DMS153 treated with DMSO at 0.1 percent for 48 hours (cell line): ENCODE measurements at regions not wholly inside any gene's neighbourhood (a gene's known extent, or its start where the extent isn't known, plus 50 kb on each side); places are given as distances from the start of the nearest gene placed in this dataset.
"Not testable (repeated sequence)": the region's sequence is repeated elsewhere in the genome, so short reads cannot be mapped to it uniquely, and the experiment has no call there.

ENCODE experiments used
- DNase-seq: peaks from one replicate; lab custom pipeline; 2025; ENCODE audit not compliant: unreplicated experiment; lab: John Stamatoyannopoulos, UW

DNA sequence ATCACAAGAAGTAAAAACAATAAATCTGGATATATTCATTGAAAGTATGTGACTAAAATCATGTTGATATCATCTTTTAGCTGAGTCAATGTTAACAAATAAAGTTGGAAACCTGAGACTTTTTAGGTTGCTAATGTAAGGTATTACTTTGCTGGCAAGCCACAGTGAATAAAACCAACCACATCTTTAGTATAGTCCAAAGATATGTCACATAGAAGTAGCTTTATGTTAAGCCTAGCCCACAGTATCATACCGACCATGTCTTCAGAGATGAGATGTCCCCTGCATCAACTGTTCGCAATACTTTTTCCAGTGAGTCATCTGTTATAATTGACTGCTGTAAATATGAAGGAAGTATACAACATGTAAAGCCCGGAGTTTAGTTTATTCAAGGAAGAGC is 107.6 kb upstream of the MCHR2 start:
- no peak for DNase-seq

DNA sequence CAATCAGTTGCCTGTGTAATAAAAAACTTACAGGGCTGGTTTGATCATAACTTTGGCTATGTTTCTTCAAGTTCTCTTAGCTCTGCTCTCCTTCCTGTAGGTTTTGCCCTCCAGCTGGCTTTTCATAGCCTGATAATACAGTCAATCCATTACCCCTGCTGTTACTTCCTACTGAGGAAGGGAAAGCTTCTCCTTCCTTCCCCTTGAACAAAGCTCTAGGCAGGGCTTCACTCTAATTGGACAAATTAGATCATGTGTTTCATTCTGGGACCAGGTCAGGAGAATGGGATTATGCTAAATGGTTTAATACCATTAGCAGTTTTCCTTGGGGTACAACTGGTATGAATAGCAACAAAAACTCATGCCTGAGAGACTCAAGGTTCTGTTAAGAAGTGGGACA is 106.8 kb upstream of the MCHR2 start:
- DNase-seq, result no peak

DNA sequence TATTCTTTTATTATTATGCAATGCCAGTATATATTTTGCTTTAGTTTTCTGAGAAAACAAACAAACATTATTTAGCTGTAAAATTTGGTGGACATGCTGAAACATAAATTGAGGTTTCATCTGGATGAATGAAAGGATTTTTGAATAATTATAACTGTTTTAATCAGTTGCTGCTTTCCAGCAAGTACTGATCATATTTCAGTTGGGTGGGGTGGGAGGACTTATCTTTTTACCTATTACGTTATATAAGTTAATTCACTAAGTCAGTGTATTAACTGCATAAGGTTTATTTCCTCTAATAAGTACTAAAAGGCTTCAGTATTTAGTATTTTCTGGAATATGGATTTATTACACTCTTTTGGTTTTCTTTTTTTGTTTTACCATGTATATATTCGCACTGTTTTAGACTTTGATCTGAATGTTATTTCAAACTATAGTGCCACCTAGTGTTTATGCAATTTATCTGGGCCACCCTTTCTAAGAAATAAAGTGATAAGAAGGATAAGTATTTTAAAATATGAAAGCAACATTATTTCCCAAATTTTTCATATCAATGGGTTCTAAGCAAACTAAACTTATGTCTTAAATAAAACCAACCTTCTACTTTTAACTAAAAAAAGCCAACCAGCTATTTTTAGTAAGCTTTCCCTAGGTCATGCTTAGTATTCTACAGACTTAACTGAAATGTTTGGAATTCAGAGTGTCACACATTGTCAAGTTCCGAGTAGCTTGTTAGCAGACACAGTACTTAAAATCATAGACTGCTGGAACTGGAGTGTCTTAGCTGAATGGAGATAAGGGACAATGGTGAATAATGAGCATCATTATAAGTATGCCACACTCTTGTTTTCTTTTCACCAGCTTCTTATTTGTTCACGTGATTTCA is 105.4 kb upstream of the MCHR2 start:
- DNase-seq, result peak; percentile 45

DNA sequence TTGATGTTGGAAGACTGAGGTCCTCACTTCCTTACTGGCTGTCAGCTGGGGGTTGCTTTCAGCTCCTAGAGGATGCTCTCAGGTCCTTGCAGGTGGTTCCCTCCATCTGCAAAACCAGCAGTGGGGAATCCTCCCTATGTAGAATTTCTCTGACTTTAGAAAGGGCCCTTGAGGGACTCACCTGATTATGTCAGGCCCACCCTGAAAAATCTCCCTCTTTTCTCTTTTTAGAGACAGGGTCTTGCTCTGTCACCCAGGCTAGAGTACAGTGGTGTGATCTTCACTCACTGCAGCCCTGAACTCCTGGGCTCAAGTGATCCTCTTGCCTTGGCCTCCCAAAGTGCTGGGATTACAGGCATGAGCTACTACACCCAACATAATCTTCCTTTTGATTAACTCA is 102.9 kb upstream of the MCHR2 start:
- no peak for DNase-seq

DNA sequence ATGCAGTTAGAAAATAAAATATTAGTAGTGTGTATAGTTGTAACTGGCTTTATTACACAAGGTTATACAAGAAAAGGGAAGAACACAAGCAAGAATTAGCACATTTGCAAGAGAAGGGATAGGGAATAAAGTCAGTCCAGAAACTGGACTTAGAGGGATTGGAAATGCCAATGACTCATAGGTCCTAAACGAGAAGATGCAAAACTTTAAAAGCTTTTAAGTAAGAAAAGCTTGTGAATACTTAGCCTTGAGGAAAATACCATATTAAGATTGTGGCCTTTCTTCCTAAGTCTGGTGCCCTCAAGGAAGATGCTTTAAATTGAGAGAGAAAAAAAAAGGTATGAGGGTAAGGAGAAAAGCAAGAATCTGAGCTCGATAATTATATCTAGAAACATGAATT is 102.3 kb upstream of the MCHR2 start:
- DNase-seq, result no peak

DNA sequence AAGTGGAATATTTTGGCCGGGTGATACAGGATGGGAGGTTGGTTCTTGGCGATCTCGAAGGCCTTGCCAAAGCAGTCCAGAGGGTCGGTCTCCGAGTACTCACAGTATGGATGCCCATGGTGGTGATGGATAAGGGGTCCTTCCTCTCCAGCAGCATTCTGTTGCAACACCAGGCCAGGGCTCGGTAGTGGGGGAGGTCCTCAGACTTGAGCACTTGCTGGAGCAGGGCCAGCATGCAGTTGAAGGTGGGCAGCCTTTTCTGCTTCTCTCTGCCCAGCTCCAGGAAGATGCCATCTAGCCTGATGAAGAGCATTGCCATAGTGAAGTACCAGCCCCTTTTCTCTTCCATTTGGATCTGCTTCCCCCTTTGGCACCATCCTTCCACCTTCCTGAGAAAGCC is 99.4 kb upstream of the MCHR2 start:
- DNase-seq, result no peak

DNA sequence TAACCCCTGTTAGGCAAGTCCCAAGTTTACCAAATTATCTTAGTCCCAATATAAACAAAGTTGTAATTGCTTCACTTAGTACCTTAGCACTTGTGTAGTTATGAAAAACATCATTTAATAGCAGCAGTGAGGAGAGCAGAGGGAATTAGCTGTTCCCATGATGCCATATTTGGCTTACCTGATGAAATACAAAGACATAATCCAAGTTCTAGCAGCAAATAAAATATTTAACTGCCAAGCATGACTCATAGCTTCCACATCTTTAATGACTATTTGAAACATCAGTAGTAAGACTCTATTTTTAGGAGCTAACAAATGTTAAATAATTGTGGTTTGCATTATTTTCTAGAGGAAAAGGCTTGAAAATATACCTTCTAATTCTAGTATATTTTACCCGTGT is 94.0 kb upstream of the MCHR2 start:
- no peak for DNase-seq

DNA sequence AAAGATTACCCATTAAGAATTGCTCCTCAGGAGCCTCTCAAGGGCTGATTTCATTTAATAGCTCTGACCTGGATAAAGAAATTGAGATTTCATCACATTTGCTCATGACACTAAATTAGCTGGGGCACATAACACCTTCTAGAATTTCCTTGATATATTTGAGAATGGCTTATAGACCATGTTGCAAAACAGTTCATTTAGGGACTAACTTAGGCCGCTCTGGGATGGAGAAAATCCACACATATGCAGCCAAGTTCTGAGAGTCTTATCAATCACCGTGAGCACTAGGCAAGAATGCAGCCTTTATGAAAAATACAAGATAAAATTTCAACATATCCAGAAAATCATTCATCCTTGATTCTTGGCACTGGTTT is 91.0 kb upstream of the MCHR2 start:
- DNase-seq, result no peak

DNA sequence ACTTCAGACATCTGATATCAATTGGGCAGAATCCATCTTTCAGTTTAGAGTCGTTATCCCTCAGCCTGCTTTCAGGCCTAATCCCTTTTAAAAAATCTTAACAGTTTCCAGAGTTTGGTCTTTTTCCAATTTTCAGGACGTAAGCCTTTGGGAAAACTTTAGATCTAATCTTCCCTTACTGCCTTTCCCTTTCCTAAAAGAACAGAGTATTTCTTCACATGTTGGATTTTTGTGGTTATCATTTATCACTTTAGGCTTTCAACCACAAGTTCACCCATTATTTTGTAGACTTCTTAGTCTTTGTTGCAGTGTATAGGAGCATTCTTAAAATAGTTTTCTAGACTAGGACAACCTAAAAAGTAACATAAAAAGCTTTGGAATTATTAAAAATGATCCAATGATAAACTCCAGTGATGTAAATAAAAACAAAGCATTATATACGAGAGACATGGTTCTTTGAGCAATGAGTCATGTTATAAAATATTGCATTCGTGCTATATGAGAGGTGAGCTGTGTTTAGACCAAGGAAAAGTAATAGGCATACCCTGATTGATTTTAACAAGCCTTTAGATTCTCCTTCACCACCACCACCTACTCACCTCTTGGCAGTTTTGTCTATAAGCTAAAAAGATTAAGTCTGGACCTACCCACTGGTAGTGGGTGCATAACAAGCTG is 90.4 kb upstream of the MCHR2 start:
- DNase-seq, result no peak

DNA sequence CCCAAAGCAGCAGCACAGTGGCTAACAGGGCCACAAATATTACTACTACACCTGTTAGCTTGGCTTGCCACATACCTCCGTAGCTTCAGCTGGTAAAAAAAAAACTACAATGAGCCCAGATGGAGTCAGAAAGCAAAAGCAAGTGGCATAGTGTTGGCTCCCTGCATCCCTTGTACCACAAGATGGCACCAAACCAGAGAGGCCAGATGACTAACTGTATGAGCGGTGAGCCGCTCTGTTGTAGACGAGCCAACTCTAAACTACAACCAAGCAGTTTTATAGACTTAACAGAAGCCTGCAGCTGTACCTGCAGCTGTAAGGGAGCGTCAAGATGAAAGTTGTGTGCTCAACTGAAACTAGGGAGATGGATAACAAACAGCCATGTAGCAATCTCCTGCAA is 84.5 kb upstream of the MCHR2 start:
- DNase-seq, result no peak

DNA sequence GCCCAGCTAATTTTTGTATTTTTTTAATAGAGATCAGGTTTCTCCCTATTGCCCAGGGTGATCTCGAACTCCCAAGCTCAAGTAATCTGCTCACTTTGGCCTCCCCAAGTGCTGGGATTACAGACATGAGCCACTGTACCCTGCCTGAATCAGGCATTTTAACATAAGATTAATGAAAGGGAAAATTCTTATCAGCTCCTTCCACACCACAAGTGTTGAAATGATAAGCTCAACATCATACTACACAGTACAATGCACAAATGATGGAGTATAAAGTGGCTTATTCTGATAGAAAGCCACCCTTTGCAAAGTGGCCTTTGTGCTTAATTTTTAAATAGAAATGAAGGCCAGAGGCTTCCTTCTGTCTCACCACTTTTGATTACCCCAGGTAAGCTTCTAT is 71.3 kb upstream of the MCHR2 start:
- no peak for DNase-seq

DNA sequence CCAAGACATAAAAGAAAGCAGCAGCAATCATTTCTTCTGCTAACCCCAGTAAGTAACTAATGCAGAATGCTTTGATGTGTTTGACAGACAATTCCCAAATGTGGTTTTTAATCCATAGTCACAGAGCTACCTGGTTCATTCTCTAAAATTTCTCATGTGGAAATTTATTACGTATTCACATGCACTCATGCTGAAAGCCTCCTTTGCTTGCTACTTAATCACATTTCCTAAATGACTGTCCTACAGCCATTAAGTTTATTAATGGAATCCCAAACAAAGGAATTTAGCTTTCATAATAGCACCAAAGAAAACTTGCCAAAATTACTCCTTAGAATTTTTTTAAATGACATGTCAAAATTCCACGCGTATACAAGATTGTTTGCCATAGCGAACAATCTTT is 68.6 kb upstream of the MCHR2 start:
- DNase-seq, result no peak

DNA sequence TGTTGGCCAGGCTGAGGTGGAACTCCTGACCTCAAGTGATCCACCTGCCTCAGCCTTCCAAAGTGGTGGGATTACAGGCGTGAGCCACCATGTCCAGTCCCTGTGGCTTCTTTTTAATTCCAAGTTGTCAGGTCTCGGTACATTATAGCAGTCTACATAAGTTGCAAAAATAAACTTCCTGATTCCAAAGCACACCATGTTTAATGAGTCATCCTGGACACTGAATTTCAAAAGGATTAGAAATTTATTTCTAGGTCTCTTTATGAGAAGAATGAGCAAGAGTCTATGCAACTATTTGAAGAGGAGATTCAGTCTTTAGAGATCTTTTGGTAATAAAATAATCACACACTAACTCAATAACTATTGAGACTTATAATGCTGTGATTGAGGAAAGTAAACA is 63.9 kb upstream of the MCHR2 start:
- DNase-seq, result no peak

DNA sequence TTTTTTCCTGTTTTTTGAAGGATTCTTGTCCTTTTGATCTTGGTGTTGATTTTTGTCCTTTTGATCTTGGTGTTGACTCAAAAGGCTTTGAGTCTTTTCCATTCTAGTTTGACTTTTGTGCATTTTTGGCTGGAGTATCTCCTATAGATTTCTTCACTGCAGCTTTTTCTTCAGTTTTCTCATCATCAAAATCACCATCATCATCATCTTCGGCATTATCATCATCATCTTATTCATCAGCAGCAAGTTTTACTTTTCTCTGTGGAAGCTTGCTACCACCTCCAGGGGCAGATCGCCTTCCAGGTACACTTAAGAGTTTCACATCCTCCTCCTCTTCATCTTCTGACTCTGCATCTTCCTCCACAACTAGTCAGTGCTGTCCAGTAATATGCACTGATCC is 56.5 kb upstream of the MCHR2 start:
- no peak for DNase-seq

DNA sequence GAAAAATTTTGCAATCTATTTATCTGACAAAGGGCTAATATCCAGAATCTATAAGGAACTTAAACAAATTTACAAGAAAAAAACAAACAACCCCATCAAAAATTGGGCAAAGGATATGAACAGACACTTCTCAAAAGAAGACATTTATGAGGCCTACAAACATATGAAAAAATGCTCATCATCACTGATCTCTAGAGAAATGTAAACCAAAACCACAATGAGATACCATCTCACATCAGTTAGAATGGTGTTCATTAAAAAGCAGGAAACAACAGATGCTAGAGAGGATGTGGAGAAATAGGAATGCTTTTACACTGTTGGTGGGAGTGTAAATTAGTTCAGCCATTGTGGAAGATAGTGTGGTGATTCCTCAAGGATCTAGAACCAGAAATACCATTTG is 49.9 kb upstream of the MCHR2 start:
- DNase-seq, result not testable (repeated sequence)
